ENCODE measurements at regions not wholly inside any gene's neighbourhood (a gene's known extent, or its start where the extent isn't known, plus 50 kb on each side); places are given as distances from the start of the nearest gene placed in this dataset.

DNA sequence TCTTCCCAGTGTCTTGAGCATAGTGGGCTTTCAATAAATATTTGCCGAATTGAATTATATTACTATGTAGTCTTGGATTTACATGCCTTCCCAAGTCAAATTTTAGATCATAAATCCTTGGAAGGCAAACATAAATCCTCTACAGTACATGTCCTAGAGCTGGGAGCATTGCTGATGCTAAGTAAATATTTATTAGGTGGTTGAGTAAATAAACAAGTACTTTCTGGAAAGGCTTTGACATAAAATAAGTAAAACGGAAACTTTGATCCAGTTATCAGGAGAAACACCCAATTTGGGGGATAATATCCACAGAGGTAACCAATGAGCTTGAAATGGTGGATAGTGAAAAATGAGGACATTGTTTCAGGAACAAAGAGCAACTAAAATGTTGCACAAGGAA, 162.8 kb upstream of the SVIL start:
- no peak overlapping the region for H2AFZ ChIP-seq (ENCODE audit: low read length)
- intact Hi-C loops (cut with micrococcal nuclease; ENCODE audit: unreplicated experiment), result no loop called here
- ATAC-seq (no peak), FAIRE-seq (no peak), DNase-seq (ENCODE audit: low spot score) (no peak)
- no peak overlapping the region for H3K4me3 ChIP-seq (replicated peaks in 1 of 3; ENCODE audit: insufficient read depth in 1 of 3, low read depth in 2 of 3, low read length in 3 of 3)
- no TSS peak for BruUV-seq (replicated peaks)
- no peak overlapping the region for H3K27ac ChIP-seq (ENCODE audit: extremely low read length, insufficient read depth, low read length)
- no peaks in the 10 kb centered on the region for H3K4me1 ChIP-seq (ENCODE audit: insufficient read depth, low read length)
- TF ChIP-seq ZNF382 (CRISPR knock-in tag; IDR thresholded peaks at IDR 0.05; ENCODE audit: borderline replicate concordance) (no peak), ZNF569 (CRISPR knock-in tag; IDR thresholded peaks at IDR 0.05; ENCODE audit: borderline replicate concordance) (no peak), SMARCE1 (IDR thresholded peaks at IDR 0.05; ENCODE audit: borderline replicate concordance) (no peak), U2AF1 (optimal IDR thresholded peaks at IDR 0.05; ENCODE audit: low read depth, low read length) (no peak), ZNF557 (CRISPR knock-in tag; IDR thresholded peaks at IDR 0.05) (no peak), MXD4 (CRISPR knock-in tag; IDR thresholded peaks at IDR 0.05) (no peak), NFE2L2 (IDR thresholded peaks at IDR 0.05; ENCODE audit: low read length) (no peak), ZBTB10 (CRISPR knock-in tag; IDR thresholded peaks at IDR 0.05; ENCODE audit: borderline replicate concordance) (no peak), SRY (CRISPR knock-in tag; IDR thresholded peaks at IDR 0.05) (no peak), ZNF331 (CRISPR knock-in tag; IDR thresholded peaks at IDR 0.05) (no peak), ZBTB43 (CRISPR knock-in tag; conservative IDR thresholded peaks at IDR 0.05) (no peak), ZNF383 (CRISPR knock-in tag; IDR thresholded peaks at IDR 0.05; ENCODE audit: borderline replicate concordance) (no peak), PRDM4 (CRISPR knock-in tag; IDR thresholded peaks at IDR 0.05; ENCODE audit: borderline replicate concordance) (no peak), TEAD2 (CRISPR knock-in tag; IDR thresholded peaks at IDR 0.05) (no peak), ZNF556 (CRISPR knock-in tag; IDR thresholded peaks at IDR 0.05; ENCODE audit: borderline replicate concordance) (no peak), FOXJ3 (CRISPR knock-in tag; IDR thresholded peaks at IDR 0.05; ENCODE audit: borderline replicate concordance) (no peak), ARNTL (CRISPR knock-in tag; IDR thresholded peaks at IDR 0.05) (no peak), ZMYM2 (CRISPR knock-in tag; IDR thresholded peaks at IDR 0.05) (no peak), ZNF564 (CRISPR knock-in tag; IDR thresholded peaks at IDR 0.05) (no peak)
- TF ChIP-seq, protein P1, sequence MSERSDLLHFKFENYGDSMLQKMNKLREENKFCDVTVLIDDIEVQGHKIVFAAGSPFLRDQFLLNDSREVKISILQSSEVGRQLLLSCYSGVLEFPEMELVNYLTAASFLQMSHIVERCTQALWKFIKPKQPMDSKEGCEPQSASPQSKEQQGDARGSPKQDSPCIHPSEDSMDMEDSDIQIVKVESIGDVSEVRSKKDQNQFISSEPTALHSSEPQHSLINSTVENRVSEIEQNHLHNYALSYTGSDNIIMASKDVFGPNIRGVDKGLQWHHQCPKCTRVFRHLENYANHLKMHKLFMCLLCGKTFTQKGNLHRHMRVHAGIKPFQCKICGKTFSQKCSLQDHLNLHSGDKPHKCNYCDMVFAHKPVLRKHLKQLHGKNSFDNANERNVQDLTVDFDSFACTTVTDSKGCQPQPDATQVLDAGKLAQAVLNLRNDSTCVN (CRISPR knock-in tag; IDR thresholded peaks at IDR 0.05; ENCODE audit: borderline replicate concordance), result no peak
- no peaks in the 10 kb centered on the region for H3K9me3 ChIP-seq (ENCODE audit: low read length)
- POLR2A ChIA-PET, result no interaction called here
- H3K27me3 ChIP-seq (ENCODE audit: control insufficient read depth in 1 of 2, insufficient read depth in 2 of 2, low read length in 2 of 2), result no peaks in the 10 kb centered on the region
- H4K20me1 ChIP-seq (ENCODE audit: insufficient read depth, low read length), result no peaks in the 10 kb centered on the region
- CTCF ChIA-PET (ENCODE audit: low intra/inter-chr PET ratio, low total read pairs), result no interaction called here
- in situ Hi-C loops (cut with HindIII; ENCODE audit: extremely low pct_ligation_motif_present, low pct_unique_long_range_greater_than_20kb), result no loop called here
- WGBS (ENCODE audit: low lambda C conversion rate), result 25% methylated on average over 2 of the region's 2 CpGs
- no peaks in the 10 kb centered on the region for H3K36me3 ChIP-seq (replicated peaks in 1 of 2; ENCODE audit: control insufficient read depth in 1 of 2, insufficient read depth in 2 of 2, low read length in 2 of 2)
- H3K9ac ChIP-seq (ENCODE audit: insufficient read depth, low read depth, low read length), result no peak overlapping the region
- H3K4me2 ChIP-seq (ENCODE audit: low read depth, low read length), result no peak overlapping the region
- no peaks in the 10 kb centered on the region for H3K79me2 ChIP-seq (ENCODE audit: insufficient read depth, low read length)
